GM18873 (cell line): ENCODE measurements at regions not wholly inside any gene's neighbourhood (a gene's known extent, or its start where the extent isn't known, plus 50 kb on each side); places are given as distances from the start of the nearest gene placed in this dataset.

ENCODE experiments used
- ATAC-seq: cut with Tn5 transposase; IDR thresholded peaks from one replicate; pipeline ENCODE4 v1.9.1; 2021; ENCODE audit warnings: mild to moderate bottlenecking, moderate library complexity, moderate number of reproducible peaks; ENCODE audit not compliant: unreplicated experiment, low FRiP score

GRCh38 chr4:38497121-38497520 is 166.9 kb upstream of the KLF3 start:
- ATAC-seq, result no peak

DNA sequence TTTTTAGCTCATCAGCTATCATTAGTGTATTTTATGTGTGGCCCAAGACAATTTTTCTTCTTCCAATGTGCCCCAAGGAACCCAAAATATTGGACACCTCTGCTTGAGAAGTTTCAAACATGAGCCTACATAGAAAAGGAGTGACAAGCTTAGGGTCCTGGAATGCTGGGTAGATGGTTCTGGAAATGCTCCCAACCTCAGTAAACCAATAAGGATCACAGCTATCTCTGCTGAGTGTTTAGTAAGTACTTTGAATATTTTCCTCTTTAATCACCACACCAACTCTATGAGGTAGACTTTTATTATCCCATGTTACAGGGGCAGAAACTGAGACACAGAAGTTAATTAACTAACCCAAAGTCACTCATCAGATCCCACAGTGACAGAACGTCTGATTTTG is 164.9 kb upstream of the KLF3 start:
- ATAC-seq, result no peak

GRCh38 chr4:38500433-38500832 is 163.6 kb upstream of the KLF3 start:
- ATAC-seq, result no peak

DNA sequence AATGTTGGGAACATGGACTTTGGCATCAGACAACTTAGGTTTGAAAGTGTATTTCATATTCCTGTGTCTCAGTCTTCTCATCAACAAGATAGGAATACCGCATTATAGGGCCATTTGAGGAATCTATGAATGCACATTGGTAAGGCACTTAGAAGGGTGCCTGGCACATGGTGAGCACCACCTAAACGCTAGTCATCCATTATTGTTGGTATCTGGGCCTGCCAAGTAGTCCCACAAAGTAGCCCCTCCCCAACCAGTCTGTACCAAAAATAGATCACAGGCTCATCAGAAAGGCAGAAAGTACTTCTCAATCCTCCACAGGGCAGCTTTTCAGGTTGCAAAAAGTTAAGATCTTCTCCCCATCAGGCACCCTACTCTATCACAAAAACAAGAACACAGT is 162.3 kb upstream of the KLF3 start:
- no peak for ATAC-seq

- peak; percentile 79 for ATAC-seq
Observed at GRCh38 chr4:38503689-38504395, 160.2 kb upstream of the KLF3 start.

DNA sequence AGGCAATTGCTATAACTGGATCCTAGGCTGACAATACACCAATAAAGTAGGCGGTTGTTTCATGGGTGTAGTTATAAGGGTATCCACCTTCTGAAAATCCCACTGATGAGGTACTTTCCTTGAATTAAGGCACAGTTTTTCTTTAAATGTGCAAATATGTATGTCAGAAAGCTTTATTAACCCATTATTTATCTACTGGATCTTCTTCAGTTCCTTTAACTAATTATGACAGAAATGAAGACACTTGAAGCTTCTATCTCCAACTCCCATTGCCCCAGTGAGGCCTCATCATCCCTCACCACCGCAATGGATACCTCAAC is 159.6 kb upstream of the KLF3 start:
- ATAC-seq, result no peak

GRCh38 chr4:38509551-38509950 is 154.4 kb upstream of the KLF3 start:
- ATAC-seq, result no peak

DNA sequence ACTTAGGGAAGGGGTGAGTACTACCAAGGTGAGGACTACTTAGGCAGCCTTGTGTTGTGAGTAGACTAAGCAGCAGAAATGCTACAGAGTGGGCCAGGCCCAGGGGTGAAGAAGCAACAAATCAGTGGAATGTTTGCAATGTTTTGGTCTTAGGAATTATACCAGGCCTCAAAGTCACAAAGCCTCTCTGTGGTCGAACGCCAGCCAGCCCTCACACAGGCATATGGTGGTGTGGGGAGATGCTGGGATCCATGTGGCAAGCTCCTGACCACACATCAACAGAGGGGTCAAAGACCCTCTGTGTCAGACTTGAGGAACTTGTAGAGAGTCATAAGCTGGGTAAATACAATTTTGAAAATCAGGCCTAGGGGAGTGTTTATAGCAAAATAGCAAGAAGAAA is 153.8 kb upstream of the KLF3 start:
- ATAC-seq, result no peak

GRCh38 chr4:38511702-38512101 is 152.3 kb upstream of the KLF3 start:
- ATAC-seq, result no peak

GRCh38 chr4:38512840-38513239 is 151.2 kb upstream of the KLF3 start:
- ATAC-seq, result no peak

DNA sequence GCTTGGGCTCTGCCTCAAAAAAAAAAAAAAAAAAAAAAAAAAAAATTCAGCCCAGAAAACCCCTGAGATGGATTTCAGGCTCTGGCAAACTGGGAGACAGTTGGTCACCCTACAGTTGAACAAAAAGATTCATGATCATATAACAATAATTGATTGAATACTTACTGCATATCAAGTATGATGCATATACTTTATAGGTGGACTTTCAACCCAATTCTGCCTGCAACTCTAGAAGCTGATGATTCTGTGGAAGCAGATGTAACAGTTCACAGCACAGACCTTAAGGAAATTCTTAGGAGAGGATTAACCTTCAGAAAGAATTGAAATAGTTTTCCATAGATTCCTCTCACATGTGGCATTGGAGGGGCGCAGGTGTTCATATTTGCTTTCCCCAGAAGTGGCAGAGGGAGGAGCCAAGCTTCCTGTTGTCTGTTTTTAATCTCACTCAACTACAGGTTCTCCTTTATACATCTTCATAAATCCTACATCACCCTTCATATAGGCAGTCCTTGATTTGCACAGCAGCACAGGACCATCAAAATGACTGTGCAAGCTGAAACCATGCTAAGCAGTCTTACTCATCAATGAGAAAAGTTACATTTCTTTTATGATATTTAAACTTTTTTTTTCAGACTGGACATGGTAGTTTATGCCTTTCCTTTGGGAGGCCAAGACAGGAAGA is 149.4 kb upstream of the KLF3 start:
- no peak for ATAC-seq

DNA sequence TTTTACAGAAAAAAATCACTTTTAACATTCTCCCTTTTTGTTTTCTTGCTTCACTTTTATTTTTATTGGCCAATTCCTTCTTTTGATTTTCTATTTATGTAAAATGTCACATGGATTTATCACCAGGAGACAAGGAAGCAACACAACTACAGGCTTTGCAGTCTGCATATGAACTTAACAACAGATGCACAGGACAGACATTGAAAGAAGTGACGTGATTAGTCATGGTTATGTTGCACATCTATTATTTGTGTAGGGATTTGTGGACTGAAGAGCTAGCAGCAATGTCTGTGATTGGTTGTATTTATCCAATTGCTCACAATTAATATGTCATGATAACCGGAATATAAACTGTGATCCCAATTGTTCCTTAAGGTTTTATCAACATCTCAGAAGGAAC is 147.8 kb upstream of the KLF3 start:
- no peak for ATAC-seq

GRCh38 chr4:38519666-38520065 is 144.3 kb upstream of the KLF3 start:
- no peak for ATAC-seq

- no peak for ATAC-seq
Observed at GRCh38 chr4:38523054-38523453, 140.9 kb upstream of the KLF3 start.

DNA sequence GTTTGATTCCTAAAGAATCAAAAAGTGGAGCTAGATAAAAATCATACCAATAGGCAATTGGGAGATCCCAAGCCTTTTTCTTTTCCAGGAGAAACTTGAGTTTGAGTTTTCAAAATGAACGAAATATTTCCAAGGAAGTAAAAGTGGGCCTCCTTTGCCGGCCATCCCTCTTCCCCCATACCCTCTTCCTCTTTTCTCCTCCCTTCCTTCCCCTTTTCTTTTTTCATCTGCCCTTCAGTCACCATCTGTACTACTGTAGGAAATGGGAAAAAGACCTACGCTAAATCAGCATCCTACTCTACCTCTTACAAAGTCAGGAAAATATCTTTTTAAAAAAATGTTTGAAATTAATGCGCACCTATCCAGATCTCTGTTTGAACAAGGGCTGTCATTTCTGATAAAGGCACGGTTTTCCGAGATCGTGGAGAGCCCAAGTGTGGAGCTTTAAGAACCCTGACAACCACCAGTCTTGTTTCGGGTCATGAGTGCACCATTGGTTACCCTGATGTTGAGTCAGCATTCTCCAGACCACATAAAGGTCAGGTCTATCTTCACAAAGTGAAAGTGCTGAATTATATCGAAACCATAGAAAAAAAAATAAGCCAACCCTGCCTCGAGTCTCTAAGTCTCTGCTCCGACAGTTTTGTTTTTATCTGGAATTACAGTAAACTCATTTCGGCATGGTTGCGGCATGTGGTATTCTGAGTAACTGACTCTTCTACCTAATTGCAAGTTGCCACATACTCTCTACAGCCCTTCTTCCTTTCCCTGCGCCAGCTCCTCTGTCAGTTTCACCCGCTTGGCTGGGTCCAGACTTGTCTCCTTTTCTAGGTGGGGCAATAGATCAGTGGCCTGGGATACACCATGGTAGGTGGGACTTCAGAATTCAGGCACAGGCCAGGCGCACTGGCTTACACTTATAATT is 140.2 kb upstream of the KLF3 start:
- ATAC-seq, result peak; percentile 98

DNA sequence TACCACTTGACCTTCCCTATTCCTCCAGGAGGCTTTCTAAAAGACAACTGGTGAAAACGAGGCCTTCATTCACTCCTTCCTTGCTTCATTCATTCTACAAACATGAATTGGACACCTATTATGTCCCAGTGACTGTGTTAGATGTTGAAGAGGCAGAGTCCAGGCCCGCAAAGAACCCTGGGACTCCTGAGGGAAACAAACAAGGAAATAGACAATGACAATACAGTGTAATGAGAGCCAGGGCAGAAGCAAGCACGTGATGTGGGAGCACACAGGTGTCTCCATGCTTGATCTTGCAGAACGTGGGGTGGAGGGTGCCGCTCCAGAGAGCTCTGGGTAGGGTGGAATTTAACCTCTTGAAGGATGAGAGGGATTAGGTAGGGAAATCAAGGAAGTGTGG is 137.6 kb upstream of the KLF3 start:
- ATAC-seq, result no peak

DNA sequence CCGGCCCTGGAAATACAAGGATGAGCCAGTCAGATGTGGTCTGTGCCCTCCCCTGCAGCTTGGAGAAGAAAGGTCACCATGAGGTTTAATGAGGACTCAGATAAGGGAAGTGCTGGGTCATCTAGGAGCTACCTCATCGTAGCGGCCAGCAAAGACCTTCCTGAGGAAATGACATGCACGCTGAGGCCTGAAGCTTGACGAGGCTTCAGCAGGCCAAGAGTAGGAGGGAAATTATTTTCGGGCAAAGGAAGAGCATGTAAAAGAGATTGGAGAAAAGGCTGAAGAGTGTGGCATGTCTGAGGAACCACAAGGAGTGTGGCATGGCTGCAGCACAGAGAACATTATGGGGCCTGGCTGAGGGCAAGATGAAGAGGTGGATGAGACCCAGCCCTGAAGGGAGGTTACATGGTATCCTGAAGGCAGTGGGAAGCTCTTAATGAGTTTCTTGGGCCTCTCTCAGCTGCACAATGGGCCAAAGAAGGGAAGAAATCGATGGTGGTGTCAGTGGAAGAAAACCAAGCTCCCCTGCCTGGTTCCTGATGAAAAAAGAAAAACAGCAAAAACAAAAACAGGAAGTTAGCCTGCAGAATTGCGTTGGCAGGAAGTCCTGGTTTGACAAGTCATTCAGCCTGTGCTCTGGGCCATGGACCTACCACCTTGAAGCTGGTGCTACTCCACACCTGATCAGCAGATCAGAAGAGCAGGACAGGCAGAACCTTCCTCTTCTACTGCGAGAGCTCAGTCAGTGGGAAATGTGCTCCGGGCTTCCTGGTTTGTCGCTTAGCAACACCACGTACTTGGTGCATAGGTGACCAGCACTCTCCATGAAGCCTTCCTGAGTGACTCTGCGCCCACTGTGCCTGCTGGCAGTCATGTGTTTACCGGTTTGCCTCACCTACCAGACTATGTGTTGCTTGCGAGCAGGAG is 134.5 kb upstream of the KLF3 start:
- no peak for ATAC-seq

DNA sequence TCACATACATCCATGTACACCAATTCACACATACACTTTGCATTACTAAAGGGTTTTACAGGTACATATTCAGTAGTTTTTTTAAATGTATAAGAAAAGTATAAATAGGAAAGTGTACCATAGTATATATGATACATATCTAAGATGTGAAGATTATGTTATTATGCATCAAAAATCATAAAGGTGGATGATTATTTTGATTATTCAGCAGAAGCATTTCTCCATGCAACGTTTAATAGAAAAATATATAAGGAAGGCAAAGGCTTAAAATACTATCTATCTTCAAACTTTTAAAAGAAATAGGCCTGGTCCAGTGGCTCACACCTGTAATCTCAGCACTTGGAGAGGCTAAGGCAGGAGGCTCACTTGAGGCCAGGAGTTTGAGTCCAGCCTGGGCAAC is 133.5 kb upstream of the KLF3 start:
- no peak for ATAC-seq

GRCh38 chr4:38531141-38531727 is 132.8 kb upstream of the KLF3 start:
- no peak for ATAC-seq

DNA sequence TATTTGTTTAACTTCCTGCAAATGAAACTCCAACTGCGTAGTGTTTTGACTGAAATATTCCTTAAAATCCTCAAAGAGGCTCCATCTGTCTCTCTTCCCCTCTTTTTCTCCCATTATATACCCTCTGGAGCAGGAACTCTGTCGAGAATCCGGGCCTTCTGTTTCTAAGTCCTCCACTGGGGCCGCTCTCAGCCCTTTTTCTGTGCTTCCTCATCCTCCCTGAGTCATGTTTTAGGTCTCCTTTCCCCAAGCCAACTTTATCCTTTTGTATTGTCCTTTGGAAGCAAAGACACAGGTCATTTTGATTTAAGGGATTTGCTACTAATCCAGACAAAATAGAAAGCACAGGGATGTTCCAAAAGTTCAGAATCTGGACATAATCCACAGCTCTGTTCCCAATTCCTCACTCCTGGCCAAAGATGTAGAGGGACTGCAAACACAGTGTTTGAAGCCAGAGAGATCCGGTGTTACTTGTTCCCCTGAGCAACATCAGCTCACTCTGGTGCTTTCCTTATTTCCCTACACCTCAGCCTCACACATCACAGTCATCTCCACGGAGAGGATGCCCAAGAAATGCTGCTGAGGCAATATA is 131.0 kb upstream of the KLF3 start:
- no peak for ATAC-seq
